NCI-H460 (cell line): ENCODE measurements at regions not wholly inside any gene's neighbourhood (a gene's known extent, or its start where the extent isn't known, plus 50 kb on each side); places are given as distances from the start of the nearest gene placed in this dataset.
"Not testable (repeated sequence)": the region's sequence is repeated elsewhere in the genome, so short reads cannot be mapped to it uniquely, and the experiment has no call there.

Experiments
- DNase-seq: peaks from one replicate; pipeline ENCODE4 v3.0.0-alpha.2; 2016; ENCODE audit warnings: low read depth; ENCODE audit errors: extremely low read depth

- DNase-seq = no peak
These were observed 166.8 kb upstream of the HCCS start for GRCh38 chrX:10944136-10944885.

DNA sequence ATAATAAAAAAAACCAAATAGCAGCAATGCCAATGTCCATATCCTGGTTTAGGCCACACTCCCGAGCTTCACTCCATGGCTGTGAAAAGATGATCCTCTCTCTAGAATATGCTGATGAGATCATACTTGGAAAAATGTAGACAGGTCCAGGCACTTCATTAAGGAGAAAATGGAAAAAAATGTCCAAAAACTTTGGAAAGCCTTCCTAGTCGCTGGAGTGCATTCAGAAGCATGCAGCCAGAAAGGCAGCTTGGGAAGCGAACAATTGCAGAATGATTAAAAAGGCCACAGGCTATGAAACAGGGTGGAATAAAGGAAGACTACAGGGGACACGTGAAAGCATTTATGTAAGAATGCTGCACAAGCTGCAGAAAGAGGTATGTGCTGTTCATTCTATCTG is 165.6 kb upstream of the HCCS start:
- DNase-seq = no peak

- no peak for DNase-seq
These were observed 161.6 kb upstream of the HCCS start for GRCh38 chrX:10949541-10949940.

DNA sequence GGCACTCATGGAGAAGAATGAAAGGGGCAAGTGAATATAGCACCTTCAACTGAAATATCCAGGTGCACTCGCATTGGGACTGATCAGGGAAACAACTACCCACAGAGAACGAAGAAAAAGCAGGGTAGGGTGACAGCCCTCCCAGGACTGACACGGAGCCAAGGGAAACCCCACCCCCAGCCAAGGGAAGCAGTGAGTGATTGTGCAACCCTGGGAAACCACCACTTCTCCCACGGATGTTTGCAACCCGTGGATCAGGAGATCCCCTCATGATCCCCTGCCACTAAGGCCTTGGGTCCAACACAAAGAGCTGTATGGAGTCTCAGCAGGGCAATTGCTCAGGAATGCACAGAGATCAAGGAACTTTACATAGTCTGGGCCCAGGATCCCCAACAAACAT is 158.5 kb upstream of the HCCS start:
- no peak for DNase-seq

DNA sequence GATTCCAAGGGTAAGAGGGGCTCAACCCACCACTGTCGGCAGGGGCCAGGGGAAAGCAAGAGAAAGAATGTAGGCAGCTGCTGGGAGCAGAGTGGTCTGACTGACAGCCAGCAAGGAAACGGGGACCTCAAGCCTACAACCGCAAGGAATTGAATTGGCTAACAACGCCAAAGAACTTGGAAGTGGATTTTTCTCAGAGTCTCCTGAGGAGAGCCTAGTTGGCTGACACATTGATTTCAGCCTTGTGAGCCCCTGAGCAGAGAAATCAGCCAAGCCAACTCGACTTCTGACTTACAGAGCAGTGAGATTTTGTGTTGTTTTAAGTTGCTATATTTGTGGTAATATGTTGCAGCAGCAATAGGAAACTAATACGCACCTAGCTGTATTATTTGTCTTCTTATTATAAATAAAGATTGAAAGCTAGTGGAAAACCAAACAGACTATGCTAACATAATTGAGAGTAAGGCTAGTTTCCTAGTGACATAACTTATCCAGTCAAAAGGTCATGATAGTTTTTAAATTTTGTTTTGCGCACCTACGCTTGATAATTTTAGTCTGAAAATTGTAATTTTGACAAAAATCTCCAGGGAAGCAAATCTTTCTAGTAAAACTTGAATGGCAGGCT is 145.8 kb upstream of the HCCS start:
- no peak for DNase-seq

DNA sequence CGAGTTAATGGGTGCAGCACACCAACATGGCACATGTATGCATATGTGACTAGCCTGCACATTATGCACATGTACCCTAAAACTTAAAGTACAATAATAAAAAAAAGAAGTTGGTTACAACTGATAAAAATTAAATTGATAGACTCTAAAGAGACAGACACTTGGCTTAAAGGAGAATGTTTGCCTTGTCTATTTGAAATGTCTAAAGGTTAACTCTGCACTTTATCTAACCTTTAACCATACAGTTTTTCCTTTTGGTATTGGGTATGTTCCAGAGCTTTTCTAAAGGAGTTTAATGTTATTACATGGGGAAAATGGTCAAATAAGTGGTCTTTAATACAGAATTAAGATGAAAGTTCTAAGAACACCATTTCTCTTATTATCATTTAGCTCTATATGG is 145.1 kb upstream of the HCCS start:
- no peak for DNase-seq

DNA sequence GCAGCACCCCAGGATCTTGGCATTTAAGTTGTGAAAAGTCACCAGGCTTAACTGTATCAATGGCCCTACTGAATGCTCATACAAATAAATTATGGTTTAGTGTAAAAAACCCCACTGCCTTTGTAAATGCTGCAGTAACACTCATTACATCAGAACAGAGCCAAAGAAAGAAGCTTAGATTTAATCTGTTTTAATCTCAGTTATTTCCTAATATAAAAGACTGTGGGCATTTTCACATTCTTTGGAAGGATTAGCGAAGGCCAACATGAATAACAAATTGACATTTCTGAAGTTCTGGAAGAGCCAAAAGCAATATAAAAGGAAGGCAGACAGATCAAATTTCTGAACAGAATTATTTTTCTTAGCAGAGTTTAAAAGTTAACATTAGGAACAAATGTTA is 140.0 kb upstream of the HCCS start:
- no peak for DNase-seq

DNA sequence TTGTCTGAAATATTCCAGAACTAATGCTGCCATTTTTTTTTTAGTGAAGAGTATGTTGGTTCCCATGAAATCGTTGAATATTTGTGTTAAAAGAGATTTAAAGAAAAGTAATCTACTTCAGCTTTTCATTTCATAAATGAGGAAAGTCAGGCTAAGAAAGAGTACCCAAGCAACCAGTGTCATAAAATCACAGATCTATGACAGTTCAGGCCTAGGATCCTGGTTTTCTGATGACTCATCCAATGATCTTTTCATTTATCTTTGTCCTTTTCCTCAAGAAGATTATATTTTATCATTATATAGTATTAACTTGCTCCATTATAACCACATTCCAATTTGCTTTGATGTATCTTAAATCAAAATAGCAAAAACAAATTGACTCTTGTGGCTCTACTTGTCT is 139.4 kb upstream of the HCCS start:
- no peak for DNase-seq

GRCh38 chrX:10972706-10973105 is 138.4 kb upstream of the HCCS start:
- DNase-seq = no peak

DNA sequence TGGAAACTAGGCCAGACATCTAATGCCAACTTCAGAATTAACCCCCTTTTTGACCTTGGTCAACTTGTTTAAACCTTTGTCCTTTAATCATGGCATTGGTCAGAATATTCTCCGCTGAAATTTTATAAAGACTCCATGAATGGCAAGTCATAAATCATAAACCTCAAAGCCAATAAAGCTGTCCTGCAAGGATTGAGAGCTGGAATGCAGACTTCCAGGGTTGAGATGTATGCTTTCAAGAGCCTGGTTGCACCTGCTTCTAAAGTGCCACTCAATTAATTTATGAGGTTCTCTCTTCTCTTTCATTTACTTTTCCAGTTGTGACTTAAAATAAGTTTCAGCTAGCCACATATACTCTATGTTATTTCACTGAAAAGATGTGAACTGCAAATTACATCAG is 136.2 kb upstream of the HCCS start:
- DNase-seq = no peak

GRCh38 chrX:10979956-10980355 is 131.2 kb upstream of the HCCS start:
- no peak for DNase-seq

DNA sequence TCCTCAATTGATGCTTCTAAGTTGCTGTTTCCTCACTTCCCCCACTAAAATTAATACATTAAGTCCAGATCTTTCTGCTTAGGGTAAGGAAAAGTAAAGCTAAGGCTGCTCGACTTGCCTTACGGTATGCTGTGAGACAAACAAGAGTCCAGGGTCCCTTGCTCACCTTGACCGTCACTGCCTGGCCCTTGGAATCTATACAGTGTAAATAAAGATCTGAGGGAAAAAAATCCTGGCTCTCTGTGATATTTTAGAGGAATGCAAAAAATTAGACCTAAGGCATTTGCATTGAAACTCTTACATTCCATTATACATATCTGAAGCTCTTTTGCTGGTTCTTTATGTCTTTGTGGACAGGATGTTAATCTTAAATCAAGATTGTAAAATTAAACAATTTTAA is 129.6 kb upstream of the HCCS start:
- no peak for DNase-seq

DNA sequence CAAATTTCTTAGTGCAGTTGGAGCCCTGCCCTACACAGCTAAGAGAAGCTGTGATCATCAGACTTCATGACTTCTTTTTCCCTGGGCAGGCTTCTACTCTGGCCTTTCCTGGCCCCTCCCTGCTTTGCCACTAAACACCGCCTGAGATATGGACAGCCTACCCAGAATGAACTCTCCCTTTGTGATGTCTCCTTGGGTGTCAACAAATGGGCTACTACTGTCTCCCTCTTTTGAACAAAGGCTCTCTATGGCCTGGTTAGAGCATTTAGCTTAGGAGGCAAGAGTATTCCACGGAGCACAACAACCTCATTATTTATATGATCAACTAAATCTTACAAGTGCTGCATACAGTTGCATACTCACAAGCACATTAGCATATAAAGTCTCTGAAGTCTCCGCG is 127.6 kb upstream of the HCCS start:
- no peak for DNase-seq

GRCh38 chrX:10984213-10984612 is 126.9 kb upstream of the HCCS start:
- DNase-seq = no peak

DNA sequence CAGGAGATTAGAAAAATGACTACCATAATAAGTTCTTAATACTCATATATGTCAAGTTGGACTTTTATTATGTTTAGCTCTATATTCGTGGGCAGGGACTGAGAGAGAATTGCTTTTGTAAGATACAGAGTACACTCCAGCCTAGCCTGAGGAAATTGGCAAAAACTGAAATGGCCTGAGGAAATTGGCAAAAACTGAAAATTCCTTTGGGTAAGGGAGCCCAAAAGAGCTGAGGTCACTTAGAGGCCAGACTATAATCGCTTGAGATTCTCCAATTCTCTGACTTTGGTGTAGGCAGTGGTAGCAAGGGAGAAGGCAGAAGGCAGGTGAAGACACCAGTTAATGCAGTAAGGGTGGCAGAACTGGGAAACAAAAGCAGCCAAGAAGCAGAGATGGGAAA is 124.5 kb upstream of the HCCS start:
- no peak for DNase-seq

DNA sequence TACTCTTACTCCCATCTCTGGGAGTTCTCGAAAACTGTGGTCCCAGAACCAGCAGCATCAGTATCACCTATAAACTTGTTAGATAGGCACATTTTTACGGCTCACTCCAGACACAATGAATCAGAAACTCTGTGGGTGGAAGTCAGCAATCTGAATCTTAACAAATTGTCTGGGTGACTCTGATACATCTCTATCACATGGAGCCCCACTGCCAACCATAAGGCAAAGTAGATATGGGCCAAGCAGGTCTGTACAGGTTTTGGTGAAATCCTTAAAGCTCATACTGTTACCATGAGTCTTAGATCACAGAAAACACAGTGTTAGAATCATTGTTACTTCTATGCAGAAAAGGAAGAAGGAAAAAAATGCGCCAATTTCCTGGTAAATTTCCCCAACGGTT is 122.5 kb upstream of the HCCS start:
- DNase-seq = no peak

DNA sequence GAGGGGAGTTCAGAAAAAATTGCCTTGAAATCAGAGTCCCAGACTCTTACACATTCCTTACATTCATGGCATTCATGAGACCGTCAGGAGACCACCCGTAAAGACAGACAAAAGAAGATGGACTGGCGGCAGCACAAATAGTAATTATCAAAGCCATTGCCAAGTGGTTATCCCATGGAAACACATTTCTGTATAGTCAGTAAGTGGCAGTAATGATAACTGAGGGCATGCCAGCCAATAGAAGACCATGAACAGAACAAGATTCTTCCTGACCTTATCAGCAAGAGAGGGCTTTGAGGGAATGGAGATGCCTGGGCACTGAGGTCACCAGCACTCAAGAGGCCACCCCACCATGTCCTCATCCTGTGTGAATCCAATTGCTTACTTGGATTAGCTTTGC is 121.7 kb upstream of the HCCS start:
- no peak for DNase-seq

DNA sequence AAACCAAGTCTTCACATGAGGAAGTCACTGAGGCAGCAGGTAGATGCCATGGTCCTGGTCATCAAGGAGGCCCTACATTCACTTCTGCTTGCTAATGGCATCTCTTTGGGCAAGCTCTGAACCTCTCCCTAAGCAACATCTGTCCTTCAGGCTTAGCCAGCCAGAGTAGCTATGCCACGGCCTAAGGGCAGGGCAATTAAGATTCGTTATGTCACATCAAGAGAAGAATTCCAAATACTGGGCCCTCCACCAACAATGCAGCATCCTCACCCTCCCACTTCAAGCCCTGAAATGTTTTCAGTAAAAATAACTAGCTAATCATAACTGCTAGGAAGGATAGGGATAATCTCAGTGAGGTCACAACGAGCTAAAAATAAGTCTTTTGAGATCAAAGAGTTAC is 120.7 kb upstream of the HCCS start:
- no peak for DNase-seq

DNA sequence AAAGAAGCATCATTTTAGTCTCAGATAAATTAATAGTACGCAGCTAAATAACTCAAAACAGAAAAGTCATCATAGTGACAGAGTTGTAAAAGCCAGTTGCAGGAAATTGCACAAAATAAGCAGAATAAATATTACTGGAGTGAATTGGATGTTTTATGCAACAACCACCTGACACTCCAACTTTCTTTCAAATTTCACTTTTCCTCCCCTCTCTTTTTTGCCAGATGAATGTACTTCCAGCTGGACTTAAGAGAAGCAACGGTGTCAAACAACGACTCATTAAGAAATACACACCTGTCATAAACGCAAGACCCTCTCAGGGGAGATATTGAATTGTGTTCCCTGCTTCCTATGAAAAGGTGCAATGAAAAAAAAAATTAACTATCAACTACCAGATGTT is 120.2 kb upstream of the HCCS start:
- DNase-seq = no peak

GRCh38 chrX:10992110-10992509 is 119.0 kb upstream of the HCCS start:
- no peak for DNase-seq

GRCh38 chrX:11007076-11007475 is 104.1 kb upstream of the HCCS start:
- DNase-seq = not testable (repeated sequence)

DNA sequence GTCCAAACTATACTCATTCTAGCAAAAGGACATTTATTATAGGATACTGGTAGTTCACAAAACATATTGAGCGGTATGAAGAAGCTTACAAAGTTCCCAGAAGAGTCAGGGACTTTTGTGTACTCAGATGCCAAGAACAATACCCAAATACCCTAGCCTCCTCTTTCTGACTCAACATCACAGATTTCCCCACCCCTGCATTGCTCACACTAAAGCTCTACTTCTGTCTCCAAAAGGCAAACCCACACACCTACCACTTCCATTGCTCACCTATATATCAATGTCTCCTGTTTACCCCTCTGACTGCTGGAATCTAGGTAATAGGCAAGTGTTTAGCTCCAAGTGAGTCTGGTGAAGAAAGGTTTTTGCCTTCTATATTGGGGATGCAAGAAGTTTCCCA is 100.7 kb upstream of the HCCS start:
- DNase-seq = no peak

GRCh38 chrX:11016728-11017127 is 94.4 kb upstream of the HCCS start:
- no peak for DNase-seq
